GM21528 (cell line): ENCODE measurements at regions not wholly inside any gene's neighbourhood (a gene's known extent, or its start where the extent isn't known, plus 50 kb on each side); places are given as distances from the start of the nearest gene placed in this dataset.
"Not testable (repeated sequence)": the region's sequence is repeated elsewhere in the genome, so short reads cannot be mapped to it uniquely, and the experiment has no call there.

Source experiments
- ATAC-seq: cut with Tn5 transposase; IDR thresholded peaks from one replicate; pipeline ENCODE4 v1.9.1; 2021; ENCODE audit warnings: mild to moderate bottlenecking, moderate library complexity; ENCODE audit not compliant: unreplicated experiment, low FRiP score

GRCh38 chr1:14323568-14324247, 274.8 kb upstream of the KAZN start:
- ATAC-seq, result no peak

DNA sequence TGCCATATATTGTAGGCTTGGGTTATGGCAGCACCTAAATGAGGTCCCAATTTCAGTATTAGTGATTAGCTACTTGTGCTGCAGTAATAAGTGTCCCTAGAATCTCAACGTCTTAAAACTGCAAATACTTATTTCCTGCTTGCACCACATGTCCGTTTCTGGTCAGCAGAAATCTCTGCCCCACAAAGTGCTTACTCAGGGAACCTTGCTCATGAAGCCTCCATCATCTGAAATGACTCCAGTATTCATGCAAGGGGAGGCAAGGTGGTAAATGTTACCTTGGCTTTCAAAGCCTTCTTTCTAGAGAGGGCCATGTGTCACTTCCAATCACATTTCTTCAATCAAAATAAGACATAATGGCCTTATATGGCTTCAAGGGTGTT, 274.2 kb upstream of the KAZN start:
- no peak for ATAC-seq

GRCh38 chr1:14326857-14327256, 271.6 kb upstream of the KAZN start:
- ATAC-seq, result no peak

GRCh38 chr1:14328685-14329084, 269.8 kb upstream of the KAZN start:
- no peak for ATAC-seq

- ATAC-seq, result no peak
Observed at GRCh38 chr1:14332158-14332557, 266.3 kb upstream of the KAZN start.

DNA sequence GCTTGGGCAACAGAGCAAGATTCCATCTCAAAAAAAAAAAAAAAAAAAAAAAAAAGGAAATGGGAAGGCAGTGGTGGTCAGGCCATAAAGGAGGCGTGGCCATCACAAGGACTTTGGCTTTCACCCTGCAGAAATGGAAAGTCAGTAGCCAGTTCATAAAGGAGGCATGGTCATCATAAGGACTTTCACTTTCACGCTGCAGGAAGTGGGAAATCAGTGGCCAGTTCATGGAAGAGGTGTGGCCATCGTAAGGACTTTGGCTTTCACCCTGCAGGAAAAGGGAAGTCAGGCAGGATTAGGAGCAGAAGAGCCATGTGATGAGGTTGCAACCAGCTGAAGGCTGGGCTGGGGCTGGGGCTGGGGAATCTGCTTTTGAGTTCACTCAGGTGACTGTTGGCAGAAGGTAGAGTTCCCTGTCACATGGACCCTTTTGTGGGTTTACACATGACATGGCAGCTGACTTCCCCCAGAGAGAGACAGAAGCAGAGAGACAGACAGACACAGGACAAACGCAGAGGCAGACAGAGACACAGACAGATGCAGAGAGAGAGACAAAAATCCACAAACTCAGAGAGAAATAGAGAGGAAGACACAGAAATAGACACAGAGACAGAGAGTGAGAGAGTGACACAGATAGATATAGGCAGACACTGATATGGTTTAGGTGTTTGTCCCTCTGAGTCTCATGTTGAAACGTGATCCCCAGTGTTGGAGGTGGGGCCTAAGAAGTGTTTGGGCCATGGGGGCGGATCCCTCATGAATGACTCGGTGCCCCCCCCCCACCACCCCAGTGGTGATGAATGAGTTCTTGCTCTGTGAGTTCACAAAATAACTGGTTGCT, 263.9 kb upstream of the KAZN start:
- ATAC-seq, result no peak

- no peak for ATAC-seq
Observed at GRCh38 chr1:14338509-14338908, 260.0 kb upstream of the KAZN start.

DNA sequence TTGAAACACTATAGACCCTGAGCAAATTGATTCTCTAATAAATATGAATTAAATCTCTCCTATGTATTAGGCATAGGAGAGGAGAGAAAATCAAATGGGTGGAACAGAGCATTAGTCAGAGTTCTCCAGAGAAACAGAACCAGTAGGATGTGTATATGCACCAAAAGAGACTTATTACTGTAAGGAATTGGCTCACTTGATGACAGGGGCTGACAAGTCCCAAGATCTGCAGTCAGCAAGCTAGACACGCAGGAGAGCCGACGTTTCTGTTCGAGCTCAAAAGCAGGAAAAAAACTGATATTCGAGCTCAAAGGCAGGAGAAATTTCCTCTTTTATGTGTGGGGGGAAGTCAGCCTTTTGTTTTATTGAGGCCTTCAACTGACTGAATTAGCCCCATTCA, 259.2 kb upstream of the KAZN start:
- no peak for ATAC-seq

DNA sequence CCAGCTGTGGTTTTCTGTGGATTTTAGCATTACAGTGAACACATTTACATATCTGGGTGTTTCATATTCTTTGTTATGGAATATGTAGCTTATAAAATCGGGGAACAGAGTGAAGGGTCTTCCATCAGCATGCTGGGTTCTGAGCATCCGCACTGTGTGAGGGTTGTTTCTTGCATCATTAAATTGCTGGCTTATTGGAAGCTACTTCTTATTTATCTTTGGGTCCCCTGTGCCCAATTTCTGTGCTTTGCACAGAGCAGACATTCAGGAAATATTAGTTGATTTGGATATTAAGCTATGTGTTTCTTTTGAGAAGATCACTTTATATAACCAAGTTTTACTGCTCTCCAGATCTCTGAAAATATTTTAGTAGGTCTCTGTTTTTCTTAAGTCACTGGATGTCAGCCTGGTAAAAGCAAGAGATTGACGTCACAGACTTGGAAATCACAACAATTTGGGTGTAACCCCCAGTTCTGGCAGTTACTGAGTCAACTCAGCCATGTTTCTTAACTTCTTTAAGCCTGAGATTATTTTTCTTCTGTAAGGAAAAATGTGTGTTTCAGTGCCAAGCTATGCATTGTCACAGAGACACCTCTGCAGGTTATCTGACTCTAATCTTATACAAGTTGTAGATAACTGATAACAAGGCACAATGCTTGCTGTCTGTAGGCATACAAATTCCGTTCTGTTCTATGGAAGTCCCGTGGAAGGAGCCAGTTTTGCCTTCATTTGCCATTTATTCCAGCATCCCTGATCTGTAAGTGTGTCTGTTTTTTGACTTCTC, 258.3 kb upstream of the KAZN start:
- no peak for ATAC-seq

DNA sequence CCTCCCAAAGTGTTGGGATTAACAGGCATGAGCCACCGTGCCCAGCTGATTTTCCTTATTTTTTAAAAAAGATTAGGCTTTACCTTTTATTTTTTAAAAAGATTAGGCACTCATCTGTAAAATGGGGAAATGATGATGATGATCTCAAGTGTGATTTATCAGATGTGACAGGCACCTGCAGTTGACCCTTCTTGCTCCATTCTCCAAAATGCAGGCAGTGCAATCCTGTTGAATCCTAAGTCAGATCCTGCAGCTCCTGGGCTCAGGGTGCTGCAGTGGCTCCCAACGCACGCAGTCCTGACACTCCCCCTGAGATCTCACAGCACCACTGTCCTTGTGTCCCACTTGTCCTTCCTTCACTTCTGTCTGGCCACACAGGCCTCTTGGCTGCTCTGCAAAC, 257.3 kb upstream of the KAZN start:
- ATAC-seq, result no peak

GRCh38 chr1:14345946-14346550, 252.4 kb upstream of the KAZN start:
- no peak for ATAC-seq

GRCh38 chr1:14347186-14347585, 251.3 kb upstream of the KAZN start:
- no peak for ATAC-seq

DNA sequence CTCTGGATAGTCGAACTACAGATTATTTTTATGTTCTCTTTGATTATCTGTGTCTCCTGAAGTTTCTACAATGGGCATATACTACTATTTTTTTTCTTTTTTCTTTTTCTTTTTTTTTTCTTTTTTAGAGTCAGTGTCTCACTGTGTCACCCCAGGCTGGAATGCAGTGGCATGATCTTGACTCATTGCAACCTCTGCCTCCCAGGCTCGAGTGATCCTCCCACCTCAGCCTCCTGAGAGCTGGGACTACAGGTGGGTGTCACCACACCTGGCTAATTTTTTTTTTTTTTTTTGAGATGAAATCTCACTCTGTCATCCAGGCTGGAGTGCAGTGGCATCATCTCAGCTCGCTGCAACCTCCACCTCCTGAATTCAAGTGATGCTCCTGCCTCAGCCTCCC, 250.7 kb upstream of the KAZN start:
- no peak for ATAC-seq

DNA sequence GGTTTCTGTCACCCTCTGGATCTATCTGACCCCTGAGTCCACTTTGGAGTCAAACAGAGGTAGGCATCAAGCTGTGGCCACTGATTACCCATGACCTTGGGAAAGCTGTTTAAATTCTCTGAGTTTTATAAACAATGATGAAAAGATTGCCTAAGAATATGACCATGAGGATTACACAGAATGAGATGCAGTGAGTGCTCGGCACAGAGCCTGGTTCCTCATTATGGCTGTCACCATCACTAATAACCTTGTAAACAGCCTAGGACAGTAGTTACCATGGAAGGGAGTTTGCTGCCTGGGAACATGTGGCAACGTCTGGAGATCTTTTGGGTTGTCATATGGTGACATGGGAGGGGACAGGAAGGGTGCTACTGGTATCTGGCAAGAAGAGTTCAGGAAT, 248.3 kb upstream of the KAZN start:
- no peak for ATAC-seq

DNA sequence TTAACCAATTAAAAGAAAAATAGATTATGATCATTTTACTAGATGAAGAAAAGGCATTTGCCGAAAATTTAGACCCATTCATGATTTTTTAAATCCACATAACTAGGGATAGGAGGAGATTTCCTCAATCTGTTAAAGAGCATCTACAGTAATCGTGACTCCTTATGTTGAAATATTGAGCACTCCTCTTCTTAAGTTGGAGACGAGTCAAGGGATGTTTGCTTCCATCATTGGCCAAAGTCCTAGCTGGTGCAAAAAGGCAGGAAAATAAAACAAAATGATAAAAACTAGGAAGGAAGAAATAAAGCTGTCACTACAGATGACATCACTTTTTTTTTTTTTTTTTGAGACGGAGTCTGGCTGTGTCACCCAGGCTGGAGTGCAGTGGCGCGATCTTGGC, 245.6 kb upstream of the KAZN start:
- no peak for ATAC-seq

DNA sequence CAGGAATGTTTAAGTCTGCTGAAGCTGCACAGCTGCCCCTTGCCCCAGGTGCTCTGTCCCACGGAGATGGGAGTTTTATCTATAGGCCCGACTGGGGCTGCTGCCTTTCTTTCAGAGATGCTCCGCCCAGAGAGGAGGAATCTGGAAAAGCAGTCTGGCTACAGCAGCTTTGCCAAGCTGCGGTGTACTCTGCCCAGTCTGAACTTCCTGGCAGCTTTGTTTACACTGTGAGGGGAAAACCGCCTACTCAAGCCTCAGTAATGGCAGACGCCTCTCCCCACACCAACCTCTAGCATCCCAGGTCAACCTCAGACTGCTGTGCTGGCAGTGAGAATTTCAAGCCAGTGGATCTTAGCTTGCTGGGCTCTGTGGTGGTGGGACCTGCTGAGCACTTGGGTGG, 237.5 kb upstream of the KAZN start:
- not testable (repeated sequence) for ATAC-seq

DNA sequence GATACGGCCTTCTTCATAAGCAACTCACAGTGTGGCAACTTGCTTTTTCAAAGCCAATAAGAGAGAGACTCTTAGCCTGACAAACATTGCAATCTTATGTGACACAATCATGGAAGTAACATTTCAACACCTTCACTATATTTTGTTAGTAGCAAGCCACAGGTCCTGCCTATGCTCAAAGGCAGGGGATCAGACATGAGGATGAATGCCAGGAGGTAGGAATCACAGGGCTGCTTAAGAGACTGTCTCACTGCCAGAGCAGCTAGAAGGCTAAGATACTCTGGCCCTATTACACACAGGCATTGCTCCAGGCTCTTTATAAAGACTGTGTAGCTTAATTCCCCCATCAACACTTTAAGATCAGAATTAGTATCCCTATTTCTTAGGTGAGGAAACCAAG, 236.2 kb upstream of the KAZN start:
- ATAC-seq, result no peak

- ATAC-seq, result no peak
Observed at GRCh38 chr1:14363036-14363590, 235.4 kb upstream of the KAZN start.

- ATAC-seq, result no peak
Observed at GRCh38 chr1:14363707-14364413, 234.6 kb upstream of the KAZN start.
